GM12878 (cell line): ENCODE measurements at regions not wholly inside any gene's neighbourhood (a gene's known extent, or its start where the extent isn't known, plus 50 kb on each side); places are given as distances from the start of the nearest gene placed in this dataset.

Experiments
- ATAC-seq: fragments of 200-7000 bp; cut with Tn5 transposase; 3 replicates; pipeline ENCODE4 v1.9.1; 2020; ENCODE audit warnings: mild to moderate bottlenecking, moderate library complexity
- BruUV-seq: library from RNA; stranded (reverse); fragments of 400-500 nt; replicated peaks from 2 replicates; lab custom pipeline; 2021; lab: Mats Ljungman, UMichigan
- CTCF ChIA-PET: fragments of 300-600 bp; sonication (Branson Sonifier 250); formaldehyde crosslinking; extraction: SDS; loops from one replicate; lab custom pipeline; 2021; ENCODE audit warnings: inconsistent platforms; lab: Yijun Ruan, JAX
- POLR2A ChIA-PET: fragments of 350-600 bp; formaldehyde crosslinking; extraction: SDS; loops from one replicate; lab custom pipeline; 2021; ENCODE audit warnings: inconsistent platforms; lab: Charles Lee
- RAD21 ChIA-PET: fragments of 300-600 bp; sonication (Branson Sonifier 250); formaldehyde crosslinking; loops from one replicate; lab custom pipeline; 2023; ENCODE audit warnings: antibody characterized with exemption; ENCODE audit not compliant: unreplicated experiment; lab: Charles Lee
- SMC1A ChIA-PET: fragments of 300-600 bp; sonication (Branson Sonifier 250); formaldehyde crosslinking; loops from one replicate; lab custom pipeline; 2023; ENCODE audit not compliant: unreplicated experiment, uncharacterized antibody; lab: Charles Lee
- DNase-seq: peaks from one replicate; pipeline ENCODE4 v3.0.0-alpha.2; 2011; ENCODE audit warnings: low read depth, low spot score
- FAIRE-seq: peaks from 3 replicates; lab custom pipeline; 2011; peaks lifted over from hg19 to GRCh38; lab: Jason Lieb, UNC
- H2AFZ ChIP-seq: 2 replicates; pipeline ENCODE4 v1.6.0; 2011; ENCODE audit warnings: low read depth, low read length, control low read depth; ENCODE audit not compliant: control insufficient read depth
- H3K27ac ChIP-seq: 2 replicates; pipeline ENCODE4 v1.5.1; 2011; ENCODE audit warnings: control low read depth; ENCODE audit not compliant: control insufficient read depth, insufficient read depth
- H3K27me3 ChIP-seq, 2 experiments: replicated peaks in 1 of 2; 2 replicates each; pipeline versions ENCODE4 v1.6.0 to v1.6.1; 2011; ENCODE audit warnings: low read length in 1 of 2; ENCODE audit not compliant: control insufficient read depth in 2 of 2, insufficient read depth in 2 of 2
- H3K36me3 ChIP-seq, 2 experiments: 2 replicates each; pipeline ENCODE4 v1.5.1; 2011; ENCODE audit warnings: low read length in 1 of 2; ENCODE audit not compliant: control insufficient read depth in 2 of 2, insufficient read depth in 2 of 2
- H3K4me1 ChIP-seq: 2 replicates; pipeline ENCODE4 v1.6.1; 2011; ENCODE audit warnings: mild to moderate bottlenecking, low read length, moderate library complexity, mixed read lengths; ENCODE audit not compliant: control insufficient read depth, insufficient read depth
- H3K4me2 ChIP-seq: 2 replicates; pipeline ENCODE4 v1.6.0; 2011; ENCODE audit warnings: control low read depth; ENCODE audit not compliant: control insufficient read depth, insufficient read depth
- H3K4me3 ChIP-seq: fragments of 200-600 bp; sonication (generic); 2 replicates; pipeline ENCODE4 v1.5.1; 2016
- H3K79me2 ChIP-seq: 2 replicates; pipeline ENCODE4 v1.6.0; 2011; ENCODE audit warnings: low read length; ENCODE audit not compliant: control insufficient read depth, insufficient read depth
- H3K9ac ChIP-seq: 2 replicates; pipeline ENCODE4 v1.8.0; 2011; ENCODE audit warnings: low read length, control low read depth, mixed read lengths; ENCODE audit not compliant: control insufficient read depth, insufficient read depth
- H3K9me3 ChIP-seq: replicated peaks from 3 replicates; pipeline ENCODE4 v1.5.1; 2011; ENCODE audit warnings: mild to moderate bottlenecking, low read length; ENCODE audit not compliant: control insufficient read depth, insufficient read depth
- H4K20me1 ChIP-seq: 2 replicates; pipeline ENCODE4 v1.6.0; 2011; ENCODE audit not compliant: control insufficient read depth, insufficient read depth
- BACH1 ChIP-seq: fragments of 450-650 bp; IDR thresholded peaks from 2 replicates; pipeline ENCODE4 v1.6.1; 2017; ENCODE audit warnings: mild to moderate bottlenecking, borderline replicate concordance
- CHD1 ChIP-seq: IDR thresholded peaks from 2 replicates; pipeline ENCODE4 v1.6.1; 2012; ENCODE audit warnings: low read depth, low read length, improper control_type of control experiment
- PML ChIP-seq: IDR thresholded peaks from 2 replicates; pipeline ENCODE4 v1.6.1; 2012; ENCODE audit warnings: low read length, inconsistent platforms
- RELA ChIP-seq: fragments of 450-650 bp; IDR thresholded peaks from 2 replicates; pipeline ENCODE4 v1.8.0; 2014; ENCODE audit warnings: borderline replicate concordance; ENCODE audit not compliant: partially characterized antibody
- SP1 ChIP-seq: IDR thresholded peaks from one replicate; pipeline ENCODE4 v1.6.1; 2011; ENCODE audit warnings: low read depth, low read length
- SREBF2 ChIP-seq: IDR thresholded peaks from 2 replicates; pipeline ENCODE4 v1.6.1; 2012; ENCODE audit warnings: mild to moderate bottlenecking, low read length
- TAF1 ChIP-seq: IDR thresholded peaks from 2 replicates; pipeline ENCODE4 v1.6.1; 2011; ENCODE audit warnings: mild to moderate bottlenecking, low read depth, low read length, borderline replicate concordance
- ZNF207 ChIP-seq: fragments of 450-650 bp; IDR thresholded peaks from 2 replicates; pipeline ENCODE4 v1.6.1; 2014; ENCODE audit warnings: antibody characterized with exemption, mild to moderate bottlenecking, borderline replicate concordance
- ZNF217 ChIP-seq: fragments of 450-650 bp; IDR thresholded peaks from 2 replicates; pipeline ENCODE4 v1.6.1; 2017; ENCODE audit warnings: antibody characterized with exemption, mild to moderate bottlenecking
- WGBS: methylation state at CpG from one replicate; pipeline ENCODE4 v1.1.6; 2016; ENCODE audit warnings: low lambda C conversion rate; ENCODE audit not compliant: insufficient replicate concordance, insufficient coverage; ENCODE audit errors: missing lambda C conversion rate; 5-methylcytosine and 5-hydroxymethylcytosine counted together
- in situ Hi-C: fragments of 300-500 bp; cut with MboI; formaldehyde crosslinking; loops from 9 replicates; pipeline ENCODE4 v1.14.3; 2018; ENCODE audit warnings: mixed read lengths
- intact Hi-C: fragments of 100-400 bp; cut with micrococcal nuclease; formaldehyde crosslinking; loops from one replicate; pipeline ENCODE4 v1.14.2; 2022; ENCODE audit not compliant: unreplicated experiment
- TF ChIP-seq, protein P1 (sequence below): IDR thresholded peaks from 2 replicates; pipeline ENCODE4 v1.6.1; 2011; ENCODE audit warnings: low read depth, mild to moderate bottlenecking, low read length, moderate library complexity, borderline replicate concordance; ENCODE audit errors: extremely low read depth
- TF ChIP-seq, protein P2 (sequence below): fragments of 150-350 bp; IDR thresholded peaks from 2 replicates; pipeline ENCODE4 v1.6.1; 2016; ENCODE audit warnings: low read depth, low read length
- TF ChIP-seq, protein P3 (sequence below): fragments of 450-650 bp; IDR thresholded peaks from 2 replicates; pipeline ENCODE4 v1.6.1; 2017; ENCODE audit warnings: borderline replicate concordance

DNA sequence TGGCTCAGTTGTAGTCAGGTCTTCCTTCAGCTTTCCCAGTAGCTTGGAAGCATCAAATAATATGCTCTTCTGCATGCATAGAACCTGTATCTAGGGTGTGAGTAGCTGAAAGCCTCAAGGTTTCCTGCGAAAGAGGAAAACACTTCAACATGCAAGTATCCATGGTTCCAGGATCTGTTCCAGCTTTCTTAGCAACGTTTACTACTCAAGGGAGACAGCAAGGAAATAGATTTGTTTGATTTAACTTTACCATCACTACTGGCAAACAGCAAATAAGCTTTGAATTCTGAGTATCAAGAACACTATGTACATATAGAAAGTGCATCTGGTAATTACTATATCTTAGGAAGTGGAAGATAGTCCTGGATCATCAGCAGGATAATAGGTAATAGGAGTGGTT lies 341.0 kb downstream of the PRR16 start:
- CTCF ChIA-PET, result no interaction called here
- Histone ChIP-seq H3K9me3 (no peaks in the 10 kb centered on the region), H3K27ac (no peak overlapping the region), H3K36me3 (no peaks in the 10 kb centered on the region), H3K9ac (no peak overlapping the region), H4K20me1 (no peaks in the 10 kb centered on the region), H3K4me2 (no peak overlapping the region), H3K79me2 (no peaks in the 10 kb centered on the region), H3K27me3 (no peaks in the 10 kb centered on the region), H3K4me3 (no peak overlapping the region)
- no TSS peak for BruUV-seq
- RAD21 ChIA-PET, result no interaction called here
- SMC1A ChIA-PET, result no interaction called here
- DNase-seq (no peak), ATAC-seq (no peak), FAIRE-seq (no peak)
- WGBS, result 0% methylated on average over 2 of the region's 2 CpGs
- TF ChIP-seq CHD1 (no peak), BACH1 (no peak), SP1 (no peak), PML (no peak), SREBF2 (no peak), RELA (no peak), ZNF207 (no peak), TAF1 (no peak), ZNF217 (no peak)
- TF ChIP-seq, protein P1, sequence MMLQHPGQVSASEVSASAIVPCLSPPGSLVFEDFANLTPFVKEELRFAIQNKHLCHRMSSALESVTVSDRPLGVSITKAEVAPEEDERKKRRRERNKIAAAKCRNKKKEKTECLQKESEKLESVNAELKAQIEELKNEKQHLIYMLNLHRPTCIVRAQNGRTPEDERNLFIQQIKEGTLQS, result no peak
- TF ChIP-seq, protein P2, sequence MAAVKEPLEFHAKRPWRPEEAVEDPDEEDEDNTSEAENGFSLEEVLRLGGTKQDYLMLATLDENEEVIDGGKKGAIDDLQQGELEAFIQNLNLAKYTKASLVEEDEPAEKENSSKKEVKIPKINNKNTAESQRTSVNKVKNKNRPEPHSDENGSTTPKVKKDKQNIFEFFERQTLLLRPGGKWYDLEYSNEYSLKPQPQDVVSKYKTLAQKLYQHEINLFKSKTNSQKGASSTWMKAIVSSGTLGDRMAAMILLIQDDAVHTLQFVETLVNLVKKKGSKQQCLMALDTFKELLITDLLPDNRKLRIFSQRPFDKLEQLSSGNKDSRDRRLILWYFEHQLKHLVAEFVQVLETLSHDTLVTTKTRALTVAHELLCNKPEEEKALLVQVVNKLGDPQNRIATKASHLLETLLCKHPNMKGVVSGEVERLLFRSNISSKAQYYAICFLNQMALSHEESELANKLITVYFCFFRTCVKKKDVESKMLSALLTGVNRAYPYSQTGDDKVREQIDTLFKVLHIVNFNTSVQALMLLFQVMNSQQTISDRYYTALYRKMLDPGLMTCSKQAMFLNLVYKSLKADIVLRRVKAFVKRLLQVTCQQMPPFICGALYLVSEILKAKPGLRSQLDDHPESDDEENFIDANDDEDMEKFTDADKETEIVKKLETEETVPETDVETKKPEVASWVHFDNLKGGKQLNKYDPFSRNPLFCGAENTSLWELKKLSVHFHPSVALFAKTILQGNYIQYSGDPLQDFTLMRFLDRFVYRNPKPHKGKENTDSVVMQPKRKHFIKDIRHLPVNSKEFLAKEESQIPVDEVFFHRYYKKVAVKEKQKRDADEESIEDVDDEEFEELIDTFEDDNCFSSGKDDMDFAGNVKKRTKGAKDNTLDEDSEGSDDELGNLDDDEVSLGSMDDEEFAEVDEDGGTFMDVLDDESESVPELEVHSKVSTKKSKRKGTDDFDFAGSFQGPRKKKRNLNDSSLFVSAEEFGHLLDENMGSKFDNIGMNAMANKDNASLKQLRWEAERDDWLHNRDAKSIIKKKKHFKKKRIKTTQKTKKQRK, result no peak
- TF ChIP-seq, protein P3, sequence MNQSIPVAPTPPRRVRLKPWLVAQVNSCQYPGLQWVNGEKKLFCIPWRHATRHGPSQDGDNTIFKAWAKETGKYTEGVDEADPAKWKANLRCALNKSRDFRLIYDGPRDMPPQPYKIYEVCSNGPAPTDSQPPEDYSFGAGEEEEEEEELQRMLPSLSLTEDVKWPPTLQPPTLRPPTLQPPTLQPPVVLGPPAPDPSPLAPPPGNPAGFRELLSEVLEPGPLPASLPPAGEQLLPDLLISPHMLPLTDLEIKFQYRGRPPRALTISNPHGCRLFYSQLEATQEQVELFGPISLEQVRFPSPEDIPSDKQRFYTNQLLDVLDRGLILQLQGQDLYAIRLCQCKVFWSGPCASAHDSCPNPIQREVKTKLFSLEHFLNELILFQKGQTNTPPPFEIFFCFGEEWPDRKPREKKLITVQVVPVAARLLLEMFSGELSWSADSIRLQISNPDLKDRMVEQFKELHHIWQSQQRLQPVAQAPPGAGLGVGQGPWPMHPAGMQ, result no peak
- TF ChIP-seq, all 136 proteins: peak for 0
- POLR2A ChIA-PET, result no interaction called here
- Histone ChIP-seq H2AFZ (no peak overlapping the region), H3K4me1 (no peaks in the 10 kb centered on the region)
- intact Hi-C loops, result no loop called here
- in situ Hi-C loops, result no loop called here
